ENCODE measurements at regions not wholly inside any gene's neighbourhood (a gene's known extent, or its start where the extent isn't known, plus 50 kb on each side); places are given as distances from the start of the nearest gene placed in this dataset.

GRCh38 chr21:43305811-43306311 lies 121.1 kb downstream of the SIK1 start:
- TF ChIP-seq POLR2A (IDR thresholded peaks at IDR 0.05) (no peak), CTCF (IDR thresholded peaks at IDR 0.05) (no peak)

All from uterus (tissue), 2 donors.